Psoas muscle (tissue), 7 donors: ENCODE measurements at regions not wholly inside any gene's neighbourhood (a gene's known extent, or its start where the extent isn't known, plus 50 kb on each side); places are given as distances from the start of the nearest gene placed in this dataset.
A peak's percentile ranks its signal among the peaks of the same experiment; 100 is the strongest.

Experiments used
- ATAC-seq, 4 donors: fragments of 200-7000 bp; cut with Tn5 transposase; one replicate each; pipeline ENCODE4 v1.9.1; 2020; ENCODE audit warnings: moderate library complexity in 3 of 4, mild to moderate bottlenecking in 2 of 4
- DNase-seq, 2 donors: peaks; one replicate each; pipeline ENCODE4 v3.0.0-alpha.2; 2020
- H3K27ac ChIP-seq: fragments of 200-600 bp; one replicate; pipeline ENCODE4 v1.8.0; 2022
- H3K27me3 ChIP-seq, 3 donors: fragments of 200-600 bp in 1 of 3; one replicate each; pipeline versions ENCODE4 v1.6.1 to v1.8.0; 2013 to 2022; ENCODE audit warnings: low read length in 2 of 3, mild to moderate bottlenecking in 2 of 3, moderate library complexity in 1 of 3; ENCODE audit not compliant: insufficient read depth in 3 of 3
- H3K36me3 ChIP-seq, 2 donors: fragments of 200-600 bp in 1 of 2; one replicate each; pipeline versions ENCODE4 v1.6.1 to v1.8.0; 2013 to 2022; ENCODE audit warnings: low read depth in 1 of 2, mild to moderate bottlenecking in 1 of 2, moderate library complexity in 1 of 2; ENCODE audit not compliant: insufficient read depth in 1 of 2
- H3K4me1 ChIP-seq: fragments of 200-600 bp; one replicate; pipeline ENCODE4 v1.8.0; 2022
- H3K4me3 ChIP-seq: fragments of 200-600 bp; one replicate; pipeline ENCODE4 v1.8.0; 2022; ENCODE audit warnings: mild to moderate bottlenecking
- H3K9me3 ChIP-seq: fragments of 200-600 bp; one replicate; pipeline ENCODE4 v1.8.0; 2022
- WGBS, 3 donors: extraction: QIAGEN DNeasy Blood & Tissue Kit; methylation state at CpG; one replicate each; pipeline versions ENCODE4 v1.1.6 to v1.1.7; 2013; 5-methylcytosine and 5-hydroxymethylcytosine counted together
- intact Hi-C, 2 donors: fragments of 100-400 bp; cut with DNase I; formaldehyde crosslinking; loops; one replicate each; pipeline versions ENCODE4 v1.11.0 to v1.14.2; 2022
- TF ChIP-seq, protein P1 (sequence below): fragments of 200-600 bp; IDR thresholded peaks from one replicate; pipeline ENCODE4 v1.8.0; 2022; ENCODE audit warnings: antibody characterized with exemption
- donor health status: healthy with polysubstance abuse.
- donor health status: DM: no; HTN: no; CAD: no; lungs with moderate emphysema.
- donor health status: Bipolar disorder and iron deficiency.
- donor health status: healthy.
- donor health status: DM: yes; HTN: yes; CAD: no.
- donor health status: DM: no; HTN: no; CAD: no.
- donor health status: DM: yes; HTN: yes; CAD: no.

DNA sequence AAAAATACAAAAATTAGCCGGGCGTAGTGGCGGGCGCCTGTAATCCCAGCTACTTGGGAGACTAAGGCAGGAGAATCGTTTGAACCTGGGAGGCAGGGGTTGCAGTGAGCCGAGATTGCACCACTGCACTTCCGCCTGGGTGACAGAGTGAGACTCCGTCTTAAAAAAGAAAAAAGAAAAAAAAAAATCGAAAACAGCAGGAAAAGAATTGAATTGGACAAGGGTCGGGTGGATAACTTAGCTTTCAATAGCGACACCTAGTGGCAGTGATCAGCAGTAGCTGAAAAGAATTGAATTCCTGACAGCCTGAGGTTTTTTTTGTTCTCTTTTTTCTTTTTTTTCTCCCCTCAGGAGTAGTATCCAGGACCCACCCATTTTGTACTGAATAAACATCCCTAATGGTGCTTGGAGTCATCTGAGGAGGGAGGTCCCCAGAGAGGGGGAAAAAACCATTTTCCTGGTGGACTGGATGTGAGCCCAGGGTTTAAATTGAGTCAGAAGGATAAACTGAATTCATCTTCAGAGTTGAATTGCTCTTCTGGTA is 55.1 kb downstream of the CYCS start:
- ATAC-seq (peak; percentile 48 to 88 (median 59)), DNase-seq (peak; percentile 33 to 66)
- Histone ChIP-seq H3K27me3 (no peaks in the 10 kb centered on the region), H3K4me1 (no peaks in the 10 kb centered on the region), H3K9me3 (no peaks in the 10 kb centered on the region), H3K27ac (no peak overlapping the region), H3K4me3 (peak overlapping the region; percentile 65), H3K36me3 (no peaks in the 10 kb centered on the region)
- TF ChIP-seq, protein P1, sequence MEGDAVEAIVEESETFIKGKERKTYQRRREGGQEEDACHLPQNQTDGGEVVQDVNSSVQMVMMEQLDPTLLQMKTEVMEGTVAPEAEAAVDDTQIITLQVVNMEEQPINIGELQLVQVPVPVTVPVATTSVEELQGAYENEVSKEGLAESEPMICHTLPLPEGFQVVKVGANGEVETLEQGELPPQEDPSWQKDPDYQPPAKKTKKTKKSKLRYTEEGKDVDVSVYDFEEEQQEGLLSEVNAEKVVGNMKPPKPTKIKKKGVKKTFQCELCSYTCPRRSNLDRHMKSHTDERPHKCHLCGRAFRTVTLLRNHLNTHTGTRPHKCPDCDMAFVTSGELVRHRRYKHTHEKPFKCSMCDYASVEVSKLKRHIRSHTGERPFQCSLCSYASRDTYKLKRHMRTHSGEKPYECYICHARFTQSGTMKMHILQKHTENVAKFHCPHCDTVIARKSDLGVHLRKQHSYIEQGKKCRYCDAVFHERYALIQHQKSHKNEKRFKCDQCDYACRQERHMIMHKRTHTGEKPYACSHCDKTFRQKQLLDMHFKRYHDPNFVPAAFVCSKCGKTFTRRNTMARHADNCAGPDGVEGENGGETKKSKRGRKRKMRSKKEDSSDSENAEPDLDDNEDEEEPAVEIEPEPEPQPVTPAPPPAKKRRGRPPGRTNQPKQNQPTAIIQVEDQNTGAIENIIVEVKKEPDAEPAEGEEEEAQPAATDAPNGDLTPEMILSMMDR: peak; percentile 94
- intact Hi-C loops: loop anchor here (2.0 kb wide), 3 partner anchors 249 to 257 kb away; no protein-coding TSS in a partner anchor
- WGBS, 3 donors: 4 to 13% (median 5%) methylated on average over 11 of the region's 11 CpGs

GRCh38 chr7:25068502-25069213 is 56.4 kb downstream of the CYCS start:
- H3K4me1 ChIP-seq: no peaks in the 10 kb centered on the region
- no peaks in the 10 kb centered on the region for H3K27me3 ChIP-seq
- no peak for DNase-seq
- intact Hi-C loops: no loop called here
- WGBS, 3 donors: 89 to 91% (median 89%) methylated on average over 10 of the region's 10 CpGs
- peak in 2 of 4 donors; percentile 47 to 59 for ATAC-seq
- H3K4me3 ChIP-seq: no peak overlapping the region
- H3K27ac ChIP-seq: no peak overlapping the region
- H3K36me3 ChIP-seq: no peaks in the 10 kb centered on the region
- TF ChIP-seq, protein P1: no peak
- no peaks in the 10 kb centered on the region for H3K9me3 ChIP-seq

DNA sequence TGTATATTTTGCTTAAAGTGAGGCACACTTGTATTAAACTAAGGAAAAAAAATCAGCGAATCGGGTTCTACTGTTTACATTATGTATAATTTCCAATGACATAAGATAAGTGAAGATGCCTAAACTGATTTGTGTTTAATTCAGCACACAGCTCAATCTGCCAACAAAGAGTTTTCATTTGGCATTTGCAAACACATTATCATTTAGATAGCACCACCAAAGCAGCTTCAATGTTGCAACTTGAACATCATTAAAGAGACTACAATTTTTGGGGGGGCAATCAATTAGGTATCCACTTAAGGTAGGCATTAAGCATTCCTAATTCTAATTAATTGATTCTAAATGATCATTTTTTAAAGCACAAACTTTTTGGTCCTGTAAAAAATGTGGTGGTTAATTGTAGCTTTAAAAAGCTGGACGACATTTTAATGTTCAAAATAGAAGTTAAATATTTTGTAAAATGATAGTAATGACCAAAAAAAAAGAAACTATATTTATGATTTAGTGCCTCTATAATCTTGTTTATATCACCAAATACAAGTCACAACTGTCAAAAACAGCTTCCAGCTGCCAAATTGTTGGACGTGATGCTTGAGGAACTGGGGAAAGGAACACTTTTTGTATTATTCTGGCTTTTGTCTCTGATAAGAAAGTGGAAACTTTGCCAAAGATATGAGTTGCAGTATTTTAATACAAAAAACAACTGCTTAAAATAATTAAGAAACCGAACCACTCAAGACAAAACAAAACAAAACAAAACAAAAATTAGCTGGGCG is 57.1 kb downstream of the CYCS start:
- DNase-seq: no peak
- 79 to 86% (median 79%) methylated on average over 6 of the region's 6 CpGs for WGBS, 3 donors
- Histone ChIP-seq H3K36me3 (no peaks in the 10 kb centered on the region), H3K4me1 (no peaks in the 10 kb centered on the region), H3K4me3 (no peak overlapping the region), H3K27ac (no peak overlapping the region), H3K27me3 (no peaks in the 10 kb centered on the region), H3K9me3 (no peaks in the 10 kb centered on the region)
- intact Hi-C loops: no loop called here
- TF ChIP-seq, protein P1: no peak
- ATAC-seq: no peak

GRCh38 chr7:25066253-25066652 is 58.8 kb downstream of the CYCS start:
- no peaks in the 10 kb centered on the region for H3K36me3 ChIP-seq
- H3K27me3 ChIP-seq: no peaks in the 10 kb centered on the region
- H3K4me3 ChIP-seq: no peak overlapping the region
- H3K9me3 ChIP-seq: no peaks in the 10 kb centered on the region
- 93 to 96% (median 94%) methylated on average over 1 of the region's 1 CpG for WGBS, 3 donors
- no peak overlapping the region for H3K27ac ChIP-seq
- TF ChIP-seq, protein P1: no peak
- ATAC-seq: no peak
- DNase-seq: no peak
- no peaks in the 10 kb centered on the region for H3K4me1 ChIP-seq
- intact Hi-C loops: no loop called here
